Anterior cingulate cortex (tissue), 58 donors: ENCODE measurements at regions not wholly inside any gene's neighbourhood (a gene's known extent, or its start where the extent isn't known, plus 50 kb on each side); places are given as distances from the start of the nearest gene placed in this dataset.
A peak's percentile ranks its signal among the peaks of the same experiment; 100 is the strongest.

Experiments used
- DNase-seq, 58 donors: peaks; one replicate each; lab custom pipeline; 2025; lab: John Stamatoyannopoulos, UW

DNA sequence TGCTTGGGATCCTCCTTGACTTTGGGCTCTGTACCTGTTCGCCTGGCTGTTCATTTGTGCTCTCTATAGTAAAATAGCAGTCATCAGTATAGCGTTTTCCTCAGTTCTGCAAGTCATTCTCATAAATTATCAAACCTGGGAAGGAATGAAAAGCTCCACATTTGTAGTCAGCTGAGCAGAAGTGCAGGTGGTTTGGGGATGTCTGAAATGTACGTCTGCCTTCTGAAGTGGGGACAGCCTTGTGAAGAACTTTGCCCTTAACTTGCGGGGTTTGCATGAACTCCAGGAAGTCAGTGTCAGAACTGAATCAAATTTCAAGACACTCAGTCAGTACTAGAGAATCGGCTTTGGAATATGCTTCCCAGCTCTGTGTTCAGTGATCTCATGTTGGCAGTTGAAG is 358.3 kb upstream of the PRKCQ start:
- no peak for DNase-seq

GRCh38 chr10:6936931-6937330 is 356.9 kb upstream of the PRKCQ start:
- no peak for DNase-seq

GRCh38 chr10:6929148-6929830 is 349.2 kb upstream of the PRKCQ start:
- peak in 9 of 58 donors; percentile 3 to 36 (median 23) for DNase-seq

DNA sequence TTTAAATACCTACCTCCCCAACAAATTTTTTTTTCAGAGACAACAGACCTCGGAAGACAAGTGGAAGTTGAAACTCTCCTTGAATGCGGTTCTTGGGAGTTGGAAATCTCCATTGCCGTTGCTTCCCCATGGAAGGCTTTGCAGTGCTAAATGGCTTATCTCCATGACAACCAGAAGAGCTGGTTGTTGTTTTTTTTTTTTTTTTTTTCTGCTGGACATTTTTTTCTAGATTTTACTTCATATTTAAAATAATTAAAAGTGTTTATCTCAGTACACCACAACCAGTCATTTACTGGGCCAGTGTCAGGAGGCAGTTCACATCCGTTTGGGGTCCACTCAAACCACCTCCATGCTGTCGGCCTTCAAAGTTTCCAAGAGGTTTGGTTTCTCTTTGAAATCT is 348.5 kb upstream of the PRKCQ start:
- DNase-seq = peak in 2 of 58 donors; percentile 3 to 28

- no peak for DNase-seq
Observed at GRCh38 chr10:6926971-6927370, 346.9 kb upstream of the PRKCQ start.

DNA sequence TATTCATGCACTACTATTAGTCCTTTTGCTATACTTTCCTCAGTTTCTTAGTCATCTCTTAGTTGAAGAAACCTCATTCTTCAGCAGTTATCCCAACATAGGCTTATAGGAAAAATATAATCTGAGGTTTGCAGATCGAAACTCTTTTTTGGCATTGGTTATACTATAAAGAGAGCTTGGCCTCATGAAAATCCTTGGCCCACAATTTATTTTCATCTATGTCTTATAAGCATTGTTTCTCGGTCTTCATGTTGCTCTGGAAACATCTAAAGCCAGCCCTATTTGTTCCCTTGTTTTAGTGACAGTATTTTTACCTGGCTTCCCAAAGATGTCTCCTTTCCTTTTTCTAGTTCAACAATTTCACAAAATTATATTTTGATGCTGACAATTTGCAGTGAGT is 345.1 kb upstream of the PRKCQ start:
- no peak for DNase-seq

DNA sequence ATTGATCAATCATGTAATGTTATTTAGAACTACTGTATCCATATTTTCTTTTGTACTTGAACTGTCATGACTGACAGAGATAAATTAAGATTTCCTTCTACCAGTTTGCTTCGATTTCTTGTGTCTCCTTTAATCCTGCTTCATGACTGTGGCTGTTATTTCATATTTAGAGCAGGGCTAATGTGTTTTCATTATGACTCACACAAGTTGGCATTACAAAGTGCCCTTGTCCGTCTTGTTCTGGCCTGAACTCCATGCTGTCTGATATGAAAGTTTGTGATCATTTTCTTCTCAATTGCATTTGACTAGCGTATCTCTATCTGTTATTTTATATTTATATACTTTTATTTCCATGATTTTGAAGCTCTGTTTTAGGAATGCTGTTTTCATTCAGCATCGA is 344.1 kb upstream of the PRKCQ start:
- DNase-seq = no peak

DNA sequence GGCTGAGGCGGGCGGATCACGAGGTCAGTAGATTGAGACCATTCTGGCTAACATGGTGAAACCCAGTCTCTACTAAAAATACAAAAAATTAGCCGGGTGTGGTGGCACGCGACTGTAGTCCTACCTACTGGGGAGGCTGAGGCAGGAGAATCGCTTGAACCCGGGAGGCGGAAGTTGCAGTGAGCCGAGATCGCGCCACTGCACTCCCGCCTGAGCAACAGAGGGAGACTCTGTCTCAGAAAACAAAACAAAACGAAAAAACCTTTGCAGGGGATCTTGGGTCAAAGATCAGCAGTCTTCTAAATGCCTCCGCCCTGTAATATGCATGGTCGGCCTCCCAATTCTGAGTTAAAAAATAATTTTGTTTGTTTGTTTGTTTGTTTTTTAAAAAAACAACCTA is 340.9 kb upstream of the PRKCQ start:
- DNase-seq = peak in 1 of 58 donors; percentile 35

DNA sequence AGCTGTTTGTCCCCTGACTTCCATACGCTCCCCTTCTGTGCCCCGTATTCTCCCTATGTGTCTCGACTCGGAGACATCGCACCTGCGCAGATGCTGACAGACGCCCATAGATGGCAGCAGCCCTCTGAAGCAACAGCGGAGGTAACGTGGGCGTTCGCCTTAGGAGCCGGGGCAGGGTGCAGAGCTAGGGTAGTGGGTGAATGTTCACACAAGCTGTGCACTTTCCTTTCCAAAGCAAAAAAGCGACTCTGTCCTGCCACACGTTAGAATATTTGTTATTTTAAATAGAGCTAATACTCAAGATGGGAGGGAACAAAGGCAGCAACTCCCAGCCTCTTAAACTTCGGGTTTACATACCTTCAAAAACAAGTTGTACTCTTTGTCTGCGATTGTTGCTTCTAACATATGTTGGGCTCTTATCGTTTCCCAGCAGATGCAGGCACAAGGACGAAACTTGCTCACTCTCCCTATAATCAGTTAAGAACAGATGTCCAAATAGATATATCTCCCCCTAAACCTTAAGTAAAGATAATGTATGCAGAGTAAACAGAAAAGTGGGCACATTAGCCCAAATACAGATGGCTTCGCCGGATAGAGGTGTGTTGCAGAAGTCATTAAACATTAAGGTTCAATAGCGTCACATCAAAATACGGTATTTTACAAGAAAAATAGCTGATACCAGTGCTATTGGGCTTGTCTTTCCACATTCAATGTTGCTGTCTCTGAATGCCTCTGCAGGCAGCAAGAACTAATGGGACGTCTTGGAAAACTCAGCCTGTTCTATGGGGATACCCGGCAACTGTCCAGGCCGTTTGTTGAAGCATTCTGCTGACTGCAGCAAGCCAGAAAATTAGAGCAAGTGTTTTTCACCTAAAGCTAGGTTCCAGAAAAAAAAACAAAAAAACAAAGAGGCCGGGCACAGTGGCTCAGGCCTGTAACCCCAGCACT is 340.3 kb upstream of the PRKCQ start:
- DNase-seq = peak in 55 of 58 donors; percentile 10 to 86 (median 64)

DNA sequence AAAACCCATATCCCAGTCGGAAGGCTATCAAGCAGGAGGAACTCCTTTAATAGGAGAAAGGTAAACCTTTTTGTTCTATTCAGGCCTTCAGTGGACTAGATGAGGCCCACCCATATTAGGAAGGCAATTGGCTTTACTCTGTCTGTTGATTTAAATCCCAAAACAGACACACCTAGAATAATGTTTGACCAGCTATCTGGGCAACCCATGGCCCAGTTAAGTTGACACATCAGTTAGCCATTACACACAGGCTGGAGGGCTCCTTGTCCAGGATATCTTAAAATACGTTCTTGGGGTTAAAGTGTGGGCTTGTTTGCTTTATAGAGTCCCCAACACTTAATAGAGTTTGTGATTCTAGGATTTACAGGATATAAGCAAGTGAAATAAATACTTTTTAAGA is 339.0 kb upstream of the PRKCQ start:
- DNase-seq = no peak

DNA sequence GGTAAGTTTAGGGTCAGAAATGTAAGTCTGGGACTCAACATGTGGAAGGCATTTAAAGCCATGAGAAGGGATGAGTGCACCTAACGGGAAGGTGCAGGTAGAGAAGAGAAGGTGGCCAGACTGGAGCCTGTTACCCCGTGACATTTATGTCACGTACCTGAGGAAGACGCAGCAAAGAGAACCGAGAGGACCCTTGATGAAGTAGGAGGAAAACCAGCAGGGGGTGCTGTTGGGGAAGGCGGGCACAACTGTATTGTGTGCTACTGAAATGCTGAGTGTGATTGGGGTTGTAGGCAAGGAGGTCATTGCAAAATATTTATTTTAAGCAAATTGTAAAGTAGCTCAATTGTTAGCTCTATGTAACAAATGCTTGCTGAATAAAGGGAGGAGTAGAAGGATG is 338.2 kb upstream of the PRKCQ start:
- DNase-seq = peak in 21 of 58 donors; percentile 2 to 40 (median 11)

DNA sequence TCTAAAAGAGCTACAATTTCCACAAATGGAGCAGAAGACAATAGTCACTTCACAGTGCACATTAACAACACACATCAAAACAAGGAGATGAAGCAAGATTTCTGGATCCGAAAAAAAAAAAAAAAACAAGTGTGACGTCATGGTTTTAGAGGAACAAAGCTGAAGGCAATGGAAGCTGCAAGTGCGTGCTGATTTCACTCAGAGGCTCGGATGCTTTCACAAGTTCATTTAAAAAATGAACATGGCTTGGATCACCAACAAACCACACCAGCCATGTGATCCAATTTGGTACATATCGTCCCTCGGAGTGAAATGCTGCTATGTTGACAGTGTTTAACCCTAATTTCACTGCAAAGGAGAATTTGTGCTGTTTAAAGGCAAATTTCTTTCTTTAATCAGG is 337.0 kb upstream of the PRKCQ start:
- peak in 1 of 58 donors; percentile 13 for DNase-seq

GRCh38 chr10:6916601-6917000 is 336.5 kb upstream of the PRKCQ start:
- DNase-seq = no peak

DNA sequence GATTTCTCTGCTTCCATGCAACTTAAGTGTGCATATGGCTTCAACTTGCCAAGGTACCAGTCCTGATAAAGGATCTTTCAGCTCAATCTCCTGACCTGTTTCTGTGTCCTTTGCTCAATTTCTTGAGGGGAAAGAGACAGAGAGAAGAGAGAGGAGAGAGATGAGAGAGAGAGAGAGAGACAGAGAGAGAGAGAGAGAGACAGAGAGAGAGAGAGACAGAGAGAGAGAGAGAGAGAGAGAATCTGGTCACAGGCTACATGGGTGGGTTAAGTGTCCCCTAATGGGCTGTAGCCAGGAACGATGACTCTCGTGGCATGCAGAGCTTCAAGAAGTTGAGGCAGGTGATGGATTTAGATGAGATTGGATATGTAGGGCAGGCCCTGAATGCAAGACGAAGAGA is 335.2 kb upstream of the PRKCQ start:
- DNase-seq = no peak

- no peak for DNase-seq
Observed at GRCh38 chr10:6912929-6913328, 332.9 kb upstream of the PRKCQ start.

GRCh38 chr10:6912424-6912823 is 332.3 kb upstream of the PRKCQ start:
- DNase-seq = no peak

DNA sequence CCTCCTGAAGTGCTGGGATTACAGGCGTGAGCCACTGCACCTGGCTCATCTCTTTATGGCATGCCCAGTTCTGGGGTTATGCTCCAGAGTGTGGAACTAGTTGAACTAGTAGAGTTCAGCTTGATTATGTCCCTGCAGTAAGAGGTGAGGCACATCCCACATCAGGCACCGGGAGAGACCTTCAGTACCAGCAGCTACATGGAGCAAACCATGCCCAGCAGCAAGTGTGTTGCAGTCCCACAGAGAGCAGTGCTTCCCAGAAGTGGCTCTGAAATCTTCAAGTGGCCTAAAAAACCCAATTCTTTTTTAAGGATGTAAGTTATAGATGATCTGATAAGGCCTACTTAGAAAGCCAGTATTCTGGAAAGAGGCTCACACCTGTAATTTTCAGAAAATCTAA is 331.9 kb upstream of the PRKCQ start:
- no peak for DNase-seq

DNA sequence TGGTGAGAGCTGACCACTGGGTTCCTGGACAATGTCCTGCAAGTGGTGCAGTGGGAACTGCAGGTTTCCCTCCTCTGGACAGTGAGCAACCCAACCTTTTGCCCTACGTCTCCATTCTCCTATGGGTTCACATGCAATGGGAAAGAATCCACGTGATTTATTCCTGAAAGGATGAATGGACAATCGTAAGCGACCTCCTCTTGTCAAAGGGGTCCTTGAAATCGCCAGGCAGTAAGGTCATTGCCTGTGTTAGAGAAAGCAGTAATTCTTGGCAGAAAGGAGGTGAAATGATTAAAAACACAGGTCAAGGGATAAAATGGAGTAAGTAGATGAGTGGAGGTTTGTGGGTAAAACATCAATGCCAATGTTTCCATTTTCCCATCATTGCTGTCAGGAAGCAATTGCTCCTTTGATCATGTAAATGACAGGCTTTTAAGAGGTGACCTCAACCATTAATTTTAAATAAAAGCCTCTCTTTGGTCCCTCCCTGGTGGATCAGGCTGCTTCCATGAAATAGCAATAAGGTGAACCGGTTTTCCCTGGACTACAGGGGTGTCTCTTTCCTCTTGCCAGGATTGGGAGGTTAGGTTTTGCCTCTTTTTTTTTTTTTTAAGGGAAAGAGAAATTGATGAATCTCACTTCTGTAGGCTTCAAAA is 330.0 kb upstream of the PRKCQ start:
- no peak for DNase-seq

- DNase-seq = no peak
Observed at GRCh38 chr10:6907877-6908530, 327.9 kb upstream of the PRKCQ start.

- DNase-seq = no peak
Observed at GRCh38 chr10:6894405-6894804, 314.3 kb upstream of the PRKCQ start.

GRCh38 chr10:6892864-6893263 is 312.8 kb upstream of the PRKCQ start:
- DNase-seq = no peak
